ENCODE measurements at regions not wholly inside any gene's neighbourhood (a gene's known extent, or its start where the extent isn't known, plus 50 kb on each side); places are given as distances from the start of the nearest gene placed in this dataset.

- no peak overlapping the region for H3K4me3 ChIP-seq (replicated peaks in 1 of 3)
- no peaks in the 10 kb centered on the region for H3K36me3 ChIP-seq
- H3K9me3 ChIP-seq: no peaks in the 10 kb centered on the region
- WGBS, 2 donors: 87 to 93% methylated on average over 9 of the region's 9 CpGs
- TF ChIP-seq CTCF (IDR thresholded peaks at IDR 0.05): no peak
- TF ChIP-seq POLR2A (IDR thresholded peaks at IDR 0.05): no peak
- no peaks in the 10 kb centered on the region for H3K4me1 ChIP-seq
- no peaks in the 10 kb centered on the region for H3K27me3 ChIP-seq
- intact Hi-C loops (cut with DNase I): no loop called here
- H3K27ac ChIP-seq: no peak overlapping the region
- DNase-seq: no peak
Observed at GRCh38 chr14:94919896-94920295, 150.0 kb upstream of the GSC start.

GRCh38 chr14:94918896-94919295 is 149.0 kb upstream of the GSC start:
- Histone ChIP-seq H3K4me1 (no peaks in the 10 kb centered on the region), H3K4me3 (replicated peaks in 1 of 3) (no peak overlapping the region), H3K27ac (no peak overlapping the region), H3K27me3 (no peaks in the 10 kb centered on the region), H3K9me3 (no peaks in the 10 kb centered on the region), H3K36me3 (no peaks in the 10 kb centered on the region)
- WGBS, 2 donors: 85 to 92% methylated on average over 8 of the region's 8 CpGs
- intact Hi-C loops (cut with DNase I): no loop called here
- no peak for DNase-seq
- TF ChIP-seq POLR2A (IDR thresholded peaks at IDR 0.05) (no peak), CTCF (IDR thresholded peaks at IDR 0.05) (no peak)

- intact Hi-C loops (cut with DNase I): no loop called here
- Histone ChIP-seq H3K9me3 (no peaks in the 10 kb centered on the region), H3K36me3 (no peaks in the 10 kb centered on the region), H3K27ac (no peak overlapping the region), H3K4me1 (no peaks in the 10 kb centered on the region), H3K4me3 (replicated peaks in 1 of 3) (no peak overlapping the region), H3K27me3 (no peaks in the 10 kb centered on the region)
- TF ChIP-seq CTCF (IDR thresholded peaks at IDR 0.05) (no peak), POLR2A (IDR thresholded peaks at IDR 0.05) (no peak)
- 89% methylated on average over 7 of the region's 7 CpGs for WGBS, 2 donors
- no peak for DNase-seq
Observed at GRCh38 chr14:94917041-94917600, 147.2 kb upstream of the GSC start.

- H3K9me3 ChIP-seq: no peaks in the 10 kb centered on the region
- H3K27me3 ChIP-seq: no peaks in the 10 kb centered on the region
- no peaks in the 10 kb centered on the region for H3K36me3 ChIP-seq
- 84 to 90% methylated on average over 3 of the region's 3 CpGs for WGBS, 2 donors
- no peak for DNase-seq
- intact Hi-C loops (cut with DNase I): no loop called here
- peaks cover 4 to 5% of the 10 kb centered on the region in 2 donors for H3K4me1 ChIP-seq
- TF ChIP-seq CTCF (IDR thresholded peaks at IDR 0.05): no peak
- no peak for TF ChIP-seq POLR2A (IDR thresholded peaks at IDR 0.05)
- H3K27ac ChIP-seq: no peak overlapping the region
- no peak overlapping the region for H3K4me3 ChIP-seq (replicated peaks in 1 of 3)
Observed at GRCh38 chr14:94914191-94914590, 144.3 kb upstream of the GSC start.

- TF ChIP-seq CTCF (IDR thresholded peaks at IDR 0.05): no peak
- no peak for TF ChIP-seq POLR2A (IDR thresholded peaks at IDR 0.05)
- no peaks in the 10 kb centered on the region for H3K9me3 ChIP-seq
- 83% methylated on average over 24 to 28 of the region's 30 CpGs for WGBS, 2 donors
- H3K27ac ChIP-seq: no peak overlapping the region
- H3K4me3 ChIP-seq (replicated peaks in 1 of 3): no peak overlapping the region
- intact Hi-C loops (cut with DNase I): no loop called here
- H3K36me3 ChIP-seq: no peaks in the 10 kb centered on the region
- no peak for DNase-seq
- no peaks in the 10 kb centered on the region for H3K27me3 ChIP-seq
- H3K4me1 ChIP-seq: peaks cover 4 to 5% of the 10 kb centered on the region in 2 donors
Observed at GRCh38 chr14:94907626-94908261, 137.8 kb upstream of the GSC start.

All from thyroid gland (tissue), 4 donors.